ENCODE measurements at regions not wholly inside any gene's neighbourhood (a gene's known extent, or its start where the extent isn't known, plus 50 kb on each side); places are given as distances from the start of the nearest gene placed in this dataset.

DNA sequence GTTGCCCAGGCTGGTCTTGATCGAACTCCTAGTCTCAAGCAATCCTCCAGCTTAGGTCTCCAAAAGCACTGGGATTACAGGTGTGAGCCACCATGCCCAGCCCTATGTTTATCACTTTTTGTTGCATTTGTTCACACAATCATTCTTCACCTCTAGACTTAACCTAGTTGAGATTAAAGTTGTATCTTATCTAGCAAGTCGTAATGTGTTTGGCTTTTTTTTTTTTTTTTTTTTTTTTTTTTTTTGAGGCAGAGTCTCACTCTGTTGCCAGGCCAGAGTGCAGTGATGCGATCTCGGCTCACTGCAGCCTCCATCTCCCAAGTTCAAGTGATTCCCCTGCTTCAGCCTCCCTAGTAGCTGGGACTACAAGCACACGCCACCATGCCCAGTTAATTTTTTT, 90.2 kb upstream of the C9orf72 start:
- Histone ChIP-seq H3K9me1 (replicated peaks; ENCODE audit: control insufficient read depth, extremely low read depth, insufficient read depth, low read length) (no peaks in the 10 kb centered on the region), H3K4me2 (ENCODE audit: insufficient read depth, low read length) (no peak overlapping the region), H4K20me1 (replicated peaks; ENCODE audit: control insufficient read depth, extremely low read depth, insufficient read depth, low read length) (no peaks in the 10 kb centered on the region), H2AFZ (ENCODE audit: low read depth, low read length) (no peak overlapping the region), H3K9ac (replicated peaks; ENCODE audit: extremely low read depth, insufficient read depth, low read length) (no peak overlapping the region), H3K27me3 (ENCODE audit: control insufficient read depth in 2 of 2, insufficient read depth in 2 of 2, low read length in 2 of 2) (no peaks in the 10 kb centered on the region), H3K9me3 (replicated peaks; ENCODE audit: control insufficient read depth, insufficient read depth, low read length) (no peaks in the 10 kb centered on the region), H3K4me3 (replicated peaks in 1 of 3; ENCODE audit: insufficient read depth in 1 of 3, low read depth in 1 of 3, low read length in 3 of 3) (no peak overlapping the region), H3K36me3 (ENCODE audit: control insufficient read depth in 2 of 2, extremely low read depth in 1 of 2, insufficient read depth in 2 of 2, low read length in 2 of 2) (no peaks in the 10 kb centered on the region), H3K4me1 (ENCODE audit: control insufficient read depth, extremely low read depth, insufficient read depth, low read length) (no peaks in the 10 kb centered on the region), H3K79me2 (ENCODE audit: control insufficient read depth, insufficient read depth, low read length) (no peaks in the 10 kb centered on the region), H3K27ac (ENCODE audit: insufficient read depth, low read depth, low read length) (no peak overlapping the region)
- FAIRE-seq, result no peak
- ChIA-PET POLR2A (no interaction called here), CTCF (interaction anchor here (0.6 kb wide), 1 partner anchor 601 kb away, joined by 3 read pairs; no protein-coding TSS in a partner anchor)
- DNase-seq (ENCODE audit: low read depth, low spot score), result no peak
- intact Hi-C loops (cut with micrococcal nuclease) (no loop called here), dilution Hi-C loops (cut with MboI; ENCODE audit: extremely low pct_ligation_motif_present, low sequenced_read_pairs) (no loop called here)
- no peak for TF ChIP-seq POLR2A (IDR thresholded peaks at IDR 0.05; ENCODE audit: low read depth, low read length)
- TF ChIP-seq GATA2 (IDR thresholded peaks at IDR 0.05; ENCODE audit: insufficient read depth, insufficient read length, low read depth, low read length), result no peak
- TF ChIP-seq CTCF (IDR thresholded peaks at IDR 0.05; ENCODE audit: extremely low read depth in 1 of 2, insufficient read depth in 1 of 2, low read depth in 1 of 2, low read length in 2 of 2), result no peak
- TF ChIP-seq MAX (IDR thresholded peaks at IDR 0.05; ENCODE audit: insufficient read depth, insufficient read length), result no peak
- no TSS peak for BruUV-seq (replicated peaks)

DNA sequence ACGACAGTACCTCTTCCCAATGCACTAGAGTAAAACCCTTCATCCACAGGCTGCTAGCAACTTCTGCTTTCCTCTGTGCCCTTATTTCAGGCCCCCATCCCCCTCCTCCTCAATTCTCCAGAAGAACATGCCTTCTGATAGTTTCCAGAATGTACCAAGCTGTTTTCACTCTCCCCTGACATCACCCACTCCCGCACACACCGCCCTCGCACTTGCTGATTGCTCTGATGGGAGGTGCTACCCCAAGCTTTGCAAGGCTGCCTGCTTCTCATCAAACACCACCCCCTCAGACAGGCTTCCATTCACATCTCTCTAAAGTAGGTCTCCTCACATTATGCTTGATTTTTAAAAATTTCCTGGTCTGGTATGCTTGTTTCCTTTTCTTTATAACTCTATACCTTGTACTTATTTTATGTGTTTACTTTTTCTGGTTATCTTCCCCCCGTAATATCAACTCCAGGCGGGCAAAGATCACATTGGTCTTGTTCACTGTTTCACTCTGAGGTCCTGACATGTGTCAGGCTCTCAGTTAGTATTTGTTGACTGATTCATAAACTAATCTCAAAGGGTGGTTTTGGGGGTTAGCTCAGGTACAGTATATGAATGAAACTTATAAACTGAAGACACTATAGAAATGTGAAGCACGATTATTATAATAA, 91.0 kb upstream of the C9orf72 start:
- intact Hi-C loops (cut with micrococcal nuclease), result no loop called here
- Histone ChIP-seq H3K36me3 (ENCODE audit: control insufficient read depth in 2 of 2, extremely low read depth in 1 of 2, insufficient read depth in 2 of 2, low read length in 2 of 2) (no peaks in the 10 kb centered on the region), H3K4me3 (replicated peaks in 1 of 3; ENCODE audit: insufficient read depth in 1 of 3, low read depth in 1 of 3, low read length in 3 of 3) (no peak overlapping the region), H4K20me1 (replicated peaks; ENCODE audit: control insufficient read depth, extremely low read depth, insufficient read depth, low read length) (no peaks in the 10 kb centered on the region), H3K4me2 (ENCODE audit: insufficient read depth, low read length) (no peak overlapping the region), H3K27me3 (ENCODE audit: control insufficient read depth in 2 of 2, insufficient read depth in 2 of 2, low read length in 2 of 2) (no peaks in the 10 kb centered on the region), H3K79me2 (ENCODE audit: control insufficient read depth, insufficient read depth, low read length) (no peaks in the 10 kb centered on the region), H3K9me3 (replicated peaks; ENCODE audit: control insufficient read depth, insufficient read depth, low read length) (no peaks in the 10 kb centered on the region), H3K9me1 (replicated peaks; ENCODE audit: control insufficient read depth, extremely low read depth, insufficient read depth, low read length) (no peaks in the 10 kb centered on the region), H3K9ac (replicated peaks; ENCODE audit: extremely low read depth, insufficient read depth, low read length) (no peak overlapping the region), H3K27ac (ENCODE audit: insufficient read depth, low read depth, low read length) (no peak overlapping the region), H2AFZ (ENCODE audit: low read depth, low read length) (no peak overlapping the region), H3K4me1 (ENCODE audit: control insufficient read depth, extremely low read depth, insufficient read depth, low read length) (no peaks in the 10 kb centered on the region)
- ChIA-PET CTCF (interaction anchor here (0.6 kb wide), 1 partner anchor 600 kb away, joined by 3 read pairs; no protein-coding TSS in a partner anchor), POLR2A (no interaction called here)
- dilution Hi-C loops (cut with MboI; ENCODE audit: extremely low pct_ligation_motif_present, low sequenced_read_pairs), result no loop called here
- DNase-seq (ENCODE audit: low read depth, low spot score) (no peak), FAIRE-seq (no peak)
- BruUV-seq (replicated peaks), result no TSS peak
- TF ChIP-seq CTCF (IDR thresholded peaks at IDR 0.05; ENCODE audit: extremely low read depth in 1 of 2, insufficient read depth in 1 of 2, low read depth in 1 of 2, low read length in 2 of 2), result no peak
- TF ChIP-seq GATA2 (IDR thresholded peaks at IDR 0.05; ENCODE audit: insufficient read depth, insufficient read length, low read depth, low read length), result no peak
- TF ChIP-seq POLR2A (IDR thresholded peaks at IDR 0.05; ENCODE audit: low read depth, low read length), result no peak
- TF ChIP-seq JUN (IDR thresholded peaks at IDR 0.05; ENCODE audit: borderline replicate concordance, insufficient read depth, insufficient read length, low read depth), result no peak
- TF ChIP-seq EZH2 (IDR thresholded peaks at IDR 0.05; ENCODE audit: borderline replicate concordance, low read depth, low read length, severe bottlenecking), result no peak
- TF ChIP-seq FOS (IDR thresholded peaks at IDR 0.05; ENCODE audit: borderline replicate concordance, insufficient read depth, low read length), result no peak
- TF ChIP-seq MAX (IDR thresholded peaks at IDR 0.05; ENCODE audit: insufficient read depth, insufficient read length), result no peak
- TF ChIP-seq POLR2AphosphoS5 (IDR thresholded peaks at IDR 0.05; ENCODE audit: insufficient read depth, low read depth, low read length), result no peak
- TF ChIP-seq MYC (IDR thresholded peaks at IDR 0.05; ENCODE audit: low read depth, low read length), result no peak
